HepG2 (cell line): ENCODE measurements at regions not wholly inside any gene's neighbourhood (a gene's known extent, or its start where the extent isn't known, plus 50 kb on each side); places are given as distances from the start of the nearest gene placed in this dataset.

ENCODE experiments used
- AGO2 ChIP-seq: fragments of 200-400 bp; formaldehyde crosslinking; optimal IDR thresholded peaks from 2 replicates; pipeline ENCODE3; 2017; ENCODE audit warnings: mild to moderate bottlenecking, low read depth, low read length, moderate library complexity
- FOSL2 ChIP-seq: sonication (generic); formaldehyde crosslinking; IDR thresholded peaks from 2 replicates; pipeline ENCODE4 v1.4.0; 2020; ENCODE audit warnings: missing genetic modification reagents
- KDM4B ChIP-seq: sonication (generic); formaldehyde crosslinking; IDR thresholded peaks from 2 replicates; pipeline ENCODE4 v1.4.0; 2020; ENCODE audit warnings: missing genetic modification reagents
- MAFF ChIP-seq: IDR thresholded peaks from 2 replicates; pipeline ENCODE4 v1.6.1; 2011; ENCODE audit warnings: low read depth, low read length, improper control_type of control experiment
- MAZ ChIP-seq, 2 experiments: sonication (generic) in 1 of 2; formaldehyde crosslinking in 1 of 2; IDR thresholded peaks; 2 replicates each; pipeline versions ENCODE4 v1.5.0 to v1.6.1; 2012 to 2020; ENCODE audit warnings: low read depth in 2 of 2, mild to moderate bottlenecking in 2 of 2, borderline replicate concordance in 1 of 2, improper control_type of control experiment in 1 of 2, low read length in 1 of 2, missing genetic modification reagents in 1 of 2, moderate library complexity in 1 of 2
- MEF2D ChIP-seq: sonication (generic); formaldehyde crosslinking; IDR thresholded peaks from 2 replicates; pipeline ENCODE4 v1.5.1; 2020; ENCODE audit warnings: mild to moderate bottlenecking, missing genetic modification reagents
- ONECUT2 ChIP-seq: sonication (generic); formaldehyde crosslinking; IDR thresholded peaks from 2 replicates; pipeline ENCODE4 v1.4.0; 2020; ENCODE audit warnings: missing genetic modification reagents
- PITX1 ChIP-seq: sonication (generic); formaldehyde crosslinking; IDR thresholded peaks from 2 replicates; pipeline ENCODE4 v1.5.1; 2020; ENCODE audit warnings: mild to moderate bottlenecking, missing genetic modification reagents
- POGZ ChIP-seq: sonication (generic); formaldehyde crosslinking; IDR thresholded peaks from 2 replicates; pipeline ENCODE4 v1.4.0; 2020; ENCODE audit warnings: mild to moderate bottlenecking, missing genetic modification reagents
- TAF15 ChIP-seq: fragments of 200-400 bp; formaldehyde crosslinking; IDR thresholded peaks from one replicate; pipeline ENCODE4 v1.6.1; 2018; ENCODE audit warnings: mild to moderate bottlenecking, low read depth, low read length; ENCODE audit not compliant: poor library complexity, severe bottlenecking
- TBL1XR1 ChIP-seq: fragments of 150-350 bp; IDR thresholded peaks from 2 replicates; pipeline ENCODE4 v1.6.1; 2014; ENCODE audit warnings: borderline replicate concordance, low read length; ENCODE audit not compliant: partially characterized antibody
- TEAD2 ChIP-seq: sonication (generic); formaldehyde crosslinking; IDR thresholded peaks from 2 replicates; pipeline ENCODE4 v1.9.0; 2021; ENCODE audit warnings: missing genetic modification reagents
- YEATS2 ChIP-seq: sonication (generic); formaldehyde crosslinking; IDR thresholded peaks from 2 replicates; pipeline ENCODE4 v1.4.0; 2020; ENCODE audit warnings: missing genetic modification reagents, borderline replicate concordance
- ZMYM2 ChIP-seq: sonication (generic); formaldehyde crosslinking; IDR thresholded peaks from 2 replicates; pipeline ENCODE4 v1.8.0; 2022; ENCODE audit warnings: mild to moderate bottlenecking, missing genetic modification reagents
- ZNF224 ChIP-seq: sonication (generic); formaldehyde crosslinking; IDR thresholded peaks from 2 replicates; pipeline ENCODE4 v1.5.0; 2020; ENCODE audit warnings: mild to moderate bottlenecking, missing genetic modification reagents
- ZNF501 ChIP-seq: sonication (generic); formaldehyde crosslinking; IDR thresholded peaks from 2 replicates; pipeline ENCODE4 v1.5.1; 2020; ENCODE audit warnings: mild to moderate bottlenecking, moderate library complexity, missing genetic modification reagents
- ZNF563 ChIP-seq: sonication (generic); formaldehyde crosslinking; IDR thresholded peaks from 2 replicates; pipeline ENCODE4 v1.8.0; 2022; ENCODE audit warnings: mild to moderate bottlenecking, moderate library complexity, missing genetic modification reagents
- ZNF589 ChIP-seq: sonication (generic); formaldehyde crosslinking; conservative IDR thresholded peaks from 2 replicates; pipeline ENCODE4 v1.8.0; 2022; ENCODE audit warnings: mild to moderate bottlenecking, moderate library complexity, missing genetic modification reagents
- ZNF720 ChIP-seq: sonication (generic); formaldehyde crosslinking; IDR thresholded peaks from 2 replicates; pipeline ENCODE4 v1.4.0; 2020; ENCODE audit warnings: missing genetic modification reagents
- TF ChIP-seq, protein P1 (sequence below): sonication (generic); formaldehyde crosslinking; IDR thresholded peaks from 2 replicates; pipeline ENCODE4 v1.5.1; 2020; ENCODE audit warnings: mild to moderate bottlenecking, missing genetic modification reagents, borderline replicate concordance
- TF ChIP-seq, protein P2 (sequence below): sonication (generic); formaldehyde crosslinking; IDR thresholded peaks from 2 replicates; pipeline ENCODE4 v1.9.0; 2022; ENCODE audit warnings: low read depth, missing genetic modification reagents
- TF ChIP-seq, protein P3 (sequence below): IDR thresholded peaks from 2 replicates; pipeline ENCODE4 v1.6.1; 2016

DNA sequence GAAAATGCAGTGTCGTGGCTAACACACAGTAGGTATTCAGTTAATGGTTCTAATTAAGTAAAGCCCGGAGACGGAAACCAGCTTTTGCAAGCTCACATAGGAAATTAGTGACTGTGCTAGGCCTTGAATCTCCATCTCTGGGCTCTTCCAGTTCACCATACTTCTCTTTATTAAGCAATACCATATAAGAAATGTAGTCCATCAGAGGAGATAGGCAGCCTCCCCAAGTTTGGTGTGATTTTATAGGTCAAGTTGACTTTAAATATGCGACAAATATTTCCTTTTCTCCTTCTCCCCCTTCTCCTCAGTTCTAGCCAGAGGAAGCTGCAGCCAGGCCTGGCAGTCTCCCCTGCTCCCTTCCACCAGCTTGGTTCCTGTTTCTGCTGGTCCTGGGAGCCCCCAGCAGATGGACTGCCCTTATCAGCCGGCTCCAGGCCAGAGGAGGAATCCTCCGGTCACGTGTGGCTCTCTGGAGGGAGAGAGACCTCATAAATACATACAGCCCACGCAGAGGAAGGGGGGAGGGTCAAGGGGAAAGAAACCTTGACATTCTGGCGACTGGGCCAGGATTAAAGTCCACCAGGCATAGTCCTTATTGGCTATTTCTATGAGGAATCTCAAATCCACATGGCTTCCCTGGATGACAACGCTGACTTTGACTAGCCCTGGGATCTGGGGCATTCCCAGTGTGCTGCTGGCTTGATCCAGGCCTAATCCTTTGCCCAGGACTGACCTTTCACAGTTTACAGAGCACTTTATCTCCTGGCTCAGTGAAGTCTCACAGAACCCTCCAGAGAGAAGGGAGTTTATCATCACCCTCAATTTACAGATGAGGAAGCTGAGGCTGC lies 115.1 kb upstream of the JUN start (continued):
- TF ChIP-seq MAZ (IDR thresholded peaks at IDR 0.05; ENCODE audit: borderline replicate concordance, low read depth, low read length) (peak; percentile 50; the same call in 1 of the 2 replicates), MAZ (CRISPR knock-in tag; IDR thresholded peaks at IDR 0.05; ENCODE audit: low read depth) (peak; percentile 43; the same call in 1 of the 2 replicates), AGO2 (no peak), ZNF589 (CRISPR knock-in tag) (no peak), ZNF224 (CRISPR knock-in tag) (0 out of 2 replicates have a peak, but pooled peaks have one; percentile 28), ZMYM2 (CRISPR knock-in tag) (peak; percentile 80), TEAD2 (CRISPR knock-in tag) (no peak), YEATS2 (CRISPR knock-in tag) (peak; percentile 55; the same call in 1 of the 2 replicates), PITX1 (CRISPR knock-in tag) (peak; percentile 90), MAFF (no peak), KDM4B (CRISPR knock-in tag) (no peak), ONECUT2 (no peak), TAF15 (no peak), POGZ (CRISPR knock-in tag) (peak; percentile 90), ZNF720 (CRISPR knock-in tag) (no peak), ZNF501 (peak; percentile 40; the same call in 1 of the 2 replicates), ZNF563 (CRISPR knock-in tag) (peak; percentile 80), FOSL2 (CRISPR knock-in tag) (peak; percentile 74), TBL1XR1 (peak; percentile 95), MEF2D (CRISPR knock-in tag) (peak; percentile 92)
- TF ChIP-seq, protein P1, sequence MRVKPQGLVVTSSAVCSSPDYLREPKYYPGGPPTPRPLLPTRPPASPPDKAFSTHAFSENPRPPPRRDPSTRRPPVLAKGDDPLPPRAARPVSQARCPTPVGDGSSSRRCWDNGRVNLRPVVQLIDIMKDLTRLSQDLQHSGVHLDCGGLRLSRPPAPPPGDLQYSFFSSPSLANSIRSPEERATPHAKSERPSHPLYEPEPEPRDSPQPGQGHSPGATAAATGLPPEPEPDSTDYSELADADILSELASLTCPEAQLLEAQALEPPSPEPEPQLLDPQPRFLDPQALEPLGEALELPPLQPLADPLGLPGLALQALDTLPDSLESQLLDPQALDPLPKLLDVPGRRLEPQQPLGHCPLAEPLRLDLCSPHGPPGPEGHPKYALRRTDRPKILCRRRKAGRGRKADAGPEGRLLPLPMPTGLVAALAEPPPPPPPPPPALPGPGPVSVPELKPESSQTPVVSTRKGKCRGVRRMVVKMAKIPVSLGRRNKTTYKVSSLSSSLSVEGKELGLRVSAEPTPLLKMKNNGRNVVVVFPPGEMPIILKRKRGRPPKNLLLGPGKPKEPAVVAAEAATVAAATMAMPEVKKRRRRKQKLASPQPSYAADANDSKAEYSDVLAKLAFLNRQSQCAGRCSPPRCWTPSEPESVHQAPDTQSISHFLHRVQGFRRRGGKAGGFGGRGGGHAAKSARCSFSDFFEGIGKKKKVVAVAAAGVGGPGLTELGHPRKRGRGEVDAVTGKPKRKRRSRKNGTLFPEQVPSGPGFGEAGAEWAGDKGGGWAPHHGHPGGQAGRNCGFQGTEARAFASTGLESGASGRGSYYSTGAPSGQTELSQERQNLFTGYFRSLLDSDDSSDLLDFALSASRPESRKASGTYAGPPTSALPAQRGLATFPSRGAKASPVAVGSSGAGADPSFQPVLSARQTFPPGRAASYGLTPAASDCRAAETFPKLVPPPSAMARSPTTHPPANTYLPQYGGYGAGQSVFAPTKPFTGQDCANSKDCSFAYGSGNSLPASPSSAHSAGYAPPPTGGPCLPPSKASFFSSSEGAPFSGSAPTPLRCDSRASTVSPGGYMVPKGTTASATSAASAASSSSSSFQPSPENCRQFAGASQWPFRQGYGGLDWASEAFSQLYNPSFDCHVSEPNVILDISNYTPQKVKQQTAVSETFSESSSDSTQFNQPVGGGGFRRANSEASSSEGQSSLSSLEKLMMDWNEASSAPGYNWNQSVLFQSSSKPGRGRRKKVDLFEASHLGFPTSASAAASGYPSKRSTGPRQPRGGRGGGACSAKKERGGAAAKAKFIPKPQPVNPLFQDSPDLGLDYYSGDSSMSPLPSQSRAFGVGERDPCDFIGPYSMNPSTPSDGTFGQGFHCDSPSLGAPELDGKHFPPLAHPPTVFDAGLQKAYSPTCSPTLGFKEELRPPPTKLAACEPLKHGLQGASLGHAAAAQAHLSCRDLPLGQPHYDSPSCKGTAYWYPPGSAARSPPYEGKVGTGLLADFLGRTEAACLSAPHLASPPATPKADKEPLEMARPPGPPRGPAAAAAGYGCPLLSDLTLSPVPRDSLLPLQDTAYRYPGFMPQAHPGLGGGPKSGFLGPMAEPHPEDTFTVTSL = peak; percentile 64; the same call in 1 of the 2 replicates
- TF ChIP-seq, protein P2, sequence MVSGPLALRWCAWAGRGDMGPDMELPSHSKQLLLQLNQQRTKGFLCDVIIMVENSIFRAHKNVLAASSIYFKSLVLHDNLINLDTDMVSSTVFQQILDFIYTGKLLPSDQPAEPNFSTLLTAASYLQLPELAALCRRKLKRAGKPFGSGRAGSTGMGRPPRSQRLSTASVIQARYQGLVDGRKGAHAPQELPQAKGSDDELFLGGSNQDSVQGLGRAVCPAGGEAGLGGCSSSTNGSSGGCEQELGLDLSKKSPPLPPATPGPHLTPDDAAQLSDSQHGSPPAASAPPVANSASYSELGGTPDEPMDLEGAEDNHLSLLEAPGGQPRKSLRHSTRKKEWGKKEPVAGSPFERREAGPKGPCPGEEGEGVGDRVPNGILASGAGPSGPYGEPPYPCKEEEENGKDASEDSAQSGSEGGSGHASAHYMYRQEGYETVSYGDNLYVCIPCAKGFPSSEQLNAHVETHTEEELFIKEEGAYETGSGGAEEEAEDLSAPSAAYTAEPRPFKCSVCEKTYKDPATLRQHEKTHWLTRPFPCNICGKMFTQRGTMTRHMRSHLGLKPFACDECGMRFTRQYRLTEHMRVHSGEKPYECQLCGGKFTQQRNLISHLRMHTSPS (CRISPR knock-in tag) = no peak
- TF ChIP-seq, protein P3, sequence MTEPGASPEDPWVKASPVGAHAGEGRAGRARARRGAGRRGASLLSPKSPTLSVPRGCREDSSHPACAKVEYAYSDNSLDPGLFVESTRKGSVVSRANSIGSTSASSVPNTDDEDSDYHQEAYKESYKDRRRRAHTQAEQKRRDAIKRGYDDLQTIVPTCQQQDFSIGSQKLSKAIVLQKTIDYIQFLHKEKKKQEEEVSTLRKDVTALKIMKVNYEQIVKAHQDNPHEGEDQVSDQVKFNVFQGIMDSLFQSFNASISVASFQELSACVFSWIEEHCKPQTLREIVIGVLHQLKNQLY (CRISPR knock-in tag) = peak; percentile 81; the same call in 1 of the 2 replicates
